PC-9 (cell line): ENCODE measurements at regions not wholly inside any gene's neighbourhood (a gene's known extent, or its start where the extent isn't known, plus 50 kb on each side); places are given as distances from the start of the nearest gene placed in this dataset.

ENCODE experiments used
- EZH2 ChIP-seq: fragments of 200-600 bp; sonication (generic); IDR thresholded peaks from 2 replicates; pipeline ENCODE4 v1.8.0; 2017; ENCODE audit warnings: antibody characterized with exemption, low read depth
- TF ChIP-seq, protein P1 (sequence below): fragments of 200-600 bp; sonication (generic); conservative IDR thresholded peaks from 2 replicates; pipeline ENCODE4 v1.6.1; 2017; ENCODE audit warnings: mixed run types, antibody characterized with exemption, mild to moderate bottlenecking, moderate library complexity

DNA sequence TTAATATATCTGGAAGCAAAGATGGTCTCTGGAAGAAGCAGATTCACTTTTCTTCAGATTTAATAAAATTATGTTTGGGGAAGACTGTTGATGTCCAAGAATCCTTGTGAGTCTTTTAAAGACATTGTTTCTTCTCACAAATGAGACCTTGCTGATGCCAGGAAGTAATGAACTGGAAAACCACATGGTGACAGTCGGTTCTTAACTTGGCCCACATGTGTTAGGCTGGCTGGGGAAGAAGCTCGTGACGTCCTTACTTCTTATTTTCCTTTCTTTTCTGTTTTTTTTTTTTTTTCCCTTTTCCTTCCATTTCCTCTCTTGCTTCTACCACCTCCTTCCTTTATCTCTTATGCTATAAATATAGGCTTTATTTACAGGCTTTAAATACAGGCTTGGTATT, 950.2 kb downstream of the BCL11B start:
- TF ChIP-seq EZH2: no peak
- TF ChIP-seq, protein P1, sequence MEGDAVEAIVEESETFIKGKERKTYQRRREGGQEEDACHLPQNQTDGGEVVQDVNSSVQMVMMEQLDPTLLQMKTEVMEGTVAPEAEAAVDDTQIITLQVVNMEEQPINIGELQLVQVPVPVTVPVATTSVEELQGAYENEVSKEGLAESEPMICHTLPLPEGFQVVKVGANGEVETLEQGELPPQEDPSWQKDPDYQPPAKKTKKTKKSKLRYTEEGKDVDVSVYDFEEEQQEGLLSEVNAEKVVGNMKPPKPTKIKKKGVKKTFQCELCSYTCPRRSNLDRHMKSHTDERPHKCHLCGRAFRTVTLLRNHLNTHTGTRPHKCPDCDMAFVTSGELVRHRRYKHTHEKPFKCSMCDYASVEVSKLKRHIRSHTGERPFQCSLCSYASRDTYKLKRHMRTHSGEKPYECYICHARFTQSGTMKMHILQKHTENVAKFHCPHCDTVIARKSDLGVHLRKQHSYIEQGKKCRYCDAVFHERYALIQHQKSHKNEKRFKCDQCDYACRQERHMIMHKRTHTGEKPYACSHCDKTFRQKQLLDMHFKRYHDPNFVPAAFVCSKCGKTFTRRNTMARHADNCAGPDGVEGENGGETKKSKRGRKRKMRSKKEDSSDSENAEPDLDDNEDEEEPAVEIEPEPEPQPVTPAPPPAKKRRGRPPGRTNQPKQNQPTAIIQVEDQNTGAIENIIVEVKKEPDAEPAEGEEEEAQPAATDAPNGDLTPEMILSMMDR: no peak
